Transverse colon (tissue), 3 donors: ENCODE measurements at regions not wholly inside any gene's neighbourhood (a gene's known extent, or its start where the extent isn't known, plus 50 kb on each side); places are given as distances from the start of the nearest gene placed in this dataset.

Experiments used
- CTCF ChIP-seq, 5 experiments: fragments of 200-600 bp in 3 of 5; fragments of 450-650 bp in 2 of 5; sonication (generic) in 3 of 5; IDR thresholded peaks; 1 replicate in 2 of 5; 2 replicates in 3 of 5; pipeline ENCODE4 v1.5.1; 2016 to 2017; ENCODE audit warnings: antibody characterized with exemption in 5 of 5, inconsistent platforms in 3 of 5, mild to moderate bottlenecking in 2 of 5, moderate library complexity in 1 of 5
- POLR2A ChIP-seq: fragments of 450-650 bp; IDR thresholded peaks from one replicate; pipeline ENCODE4 v1.6.1; 2016; ENCODE audit warnings: antibody characterized with exemption, mild to moderate bottlenecking, moderate library complexity

- TF ChIP-seq CTCF (IDR thresholded peaks at IDR 0.05) (no peak), POLR2A (no peak)
Measured at GRCh38 chr9:87353301-87353700, 144.4 kb upstream of the DAPK1 start.
